H1 (cell line): ENCODE measurements at regions not wholly inside any gene's neighbourhood (a gene's known extent, or its start where the extent isn't known, plus 50 kb on each side); places are given as distances from the start of the nearest gene placed in this dataset.

ENCODE experiments used
- CTCF ChIA-PET: fragments of 300-600 bp; sonication (Branson Sonifier 250); formaldehyde crosslinking; loops from one replicate; lab custom pipeline; 2021; ENCODE audit not compliant: partially characterized antibody; lab: Charles Lee
- POLR2A ChIA-PET: fragments of 300-600 bp; sonication (Branson Sonifier 250); formaldehyde crosslinking; loops from one replicate; lab custom pipeline; 2021; ENCODE audit warnings: inconsistent platforms; ENCODE audit not compliant: partially characterized antibody; lab: Charles Lee
- DNase-seq, 2 experiments: peaks; one replicate each; pipeline versions ENCODE4 v3.0.0 to v3.0.0-alpha.2; 2010 to 2022; ENCODE audit warnings: low spot score in 2 of 2, low read depth in 1 of 2, mixed read lengths in 1 of 2
- FAIRE-seq: peaks from 2 replicates; lab custom pipeline; 2011; peaks lifted over from hg19 to GRCh38; lab: Jason Lieb, UNC
- H2AFZ ChIP-seq: 2 replicates; pipeline ENCODE4 v1.8.1; 2012; ENCODE audit warnings: low read length, inconsistent platforms
- H2AK5ac ChIP-seq: 2 replicates; pipeline ENCODE4 v1.6.1; 2013; ENCODE audit warnings: low read depth, low read length
- H2BK120ac ChIP-seq: replicated peaks from 2 replicates; pipeline ENCODE3; 2013; ENCODE audit warnings: low read depth, low read length, inconsistent platforms
- H2BK12ac ChIP-seq: 2 replicates; pipeline ENCODE4 v1.6.1; 2013; ENCODE audit warnings: low read depth, low read length
- H2BK15ac ChIP-seq: 2 replicates; pipeline ENCODE4 v1.6.1; 2013; ENCODE audit warnings: low read length
- H2BK20ac ChIP-seq: 2 replicates; pipeline ENCODE4 v1.6.1; 2013; ENCODE audit warnings: low read length
- H2BK5ac ChIP-seq: 2 replicates; pipeline ENCODE4 v1.6.1; 2013; ENCODE audit warnings: low read depth, low read length
- H3K14ac ChIP-seq: 2 replicates; pipeline ENCODE4 v1.6.1; 2013; ENCODE audit warnings: inconsistent platforms; ENCODE audit not compliant: insufficient read length
- H3K18ac ChIP-seq: 2 replicates; pipeline ENCODE4 v1.6.1; 2013; ENCODE audit warnings: low read length; ENCODE audit errors: extremely low read depth
- H3K23ac ChIP-seq: 2 replicates; pipeline ENCODE4 v1.6.1; 2013; ENCODE audit warnings: inconsistent platforms; ENCODE audit not compliant: insufficient read length
- H3K23me2 ChIP-seq: 2 replicates; pipeline ENCODE4 v1.6.1; 2013; ENCODE audit warnings: low read depth, low read length
- H3K27ac ChIP-seq: 2 replicates; pipeline ENCODE4 v1.6.1; 2011; ENCODE audit warnings: low read depth, low read length, inconsistent platforms
- H3K27me3 ChIP-seq, 4 experiments: replicated peaks in 1 of 4; 1 replicate in 1 of 4; 2 replicates in 3 of 4; pipeline versions ENCODE4 v1.6.1 to v1.8.1; 2011 to 2013; ENCODE audit warnings: low read length in 3 of 4, mild to moderate bottlenecking in 3 of 4, inconsistent platforms in 2 of 4, mixed read lengths in 2 of 4, moderate library complexity in 1 of 4; ENCODE audit not compliant: control insufficient read depth in 3 of 4, insufficient read depth in 3 of 4; ENCODE audit errors: extremely low read depth in 1 of 4
- H3K36me3 ChIP-seq, 4 experiments: 2 replicates each; pipeline versions ENCODE4 v1.6.1 to v1.8.1; 2011 to 2013; ENCODE audit warnings: mild to moderate bottlenecking in 4 of 4, low read length in 3 of 4, moderate library complexity in 2 of 4, control low read depth in 1 of 4, inconsistent platforms in 1 of 4; ENCODE audit not compliant: insufficient read depth in 4 of 4, control insufficient read depth in 2 of 4
- H3K4ac ChIP-seq: replicated peaks from 2 replicates; pipeline ENCODE3; 2013; ENCODE audit warnings: low read length, low read depth, mixed read lengths, inconsistent platforms; ENCODE audit not compliant: insufficient read length
- H3K4me1 ChIP-seq, 4 experiments: replicated peaks in 1 of 4; 1 replicate in 1 of 4; 2 replicates in 3 of 4; pipeline versions ENCODE4 v1.6.1 to v1.8.1; 2011 to 2013; ENCODE audit warnings: low read length in 3 of 4, inconsistent platforms in 2 of 4, mixed read lengths in 1 of 4; ENCODE audit not compliant: insufficient read depth in 4 of 4, control insufficient read depth in 3 of 4
- H3K4me2 ChIP-seq, 2 experiments: 2 replicates each; pipeline versions ENCODE4 v1.6.1 to v1.8.1; 2011 to 2013; ENCODE audit warnings: low read depth in 2 of 2, low read length in 2 of 2, control low read depth in 1 of 2, inconsistent platforms in 1 of 2, mild to moderate bottlenecking in 1 of 2; ENCODE audit not compliant: insufficient read depth in 1 of 2
- H3K4me3 ChIP-seq, 4 experiments: fragments of 200-600, 300-600 bp in 1 of 4; sonication (generic), shearing (Covaris generic), sonication (Bioruptor Twin) in 1 of 4; 2 replicates each; pipeline versions ENCODE4 v1.5.1 to v1.8.1; 2011 to 2016; ENCODE audit warnings: low read length in 4 of 4, low read depth in 3 of 4, control low read depth in 2 of 4, inconsistent platforms in 2 of 4, mild to moderate bottlenecking in 2 of 4, mixed read lengths in 1 of 4, moderate library complexity in 1 of 4; ENCODE audit not compliant: insufficient read depth in 2 of 4; ENCODE audit errors: extremely low read depth in 1 of 4
- H3K56ac ChIP-seq: replicated peaks from 2 replicates; pipeline ENCODE3; 2013; ENCODE audit warnings: low read depth, mild to moderate bottlenecking, mixed read lengths, low read length, inconsistent platforms; ENCODE audit not compliant: insufficient read length
- H3K79me1 ChIP-seq: 2 replicates; pipeline ENCODE4 v1.6.1; 2013; ENCODE audit warnings: low read depth, low read length, control low read depth
- H3K79me2 ChIP-seq, 2 experiments: 2 replicates each; pipeline versions ENCODE4 v1.6.1 to v1.8.1; 2012 to 2013; ENCODE audit warnings: low read length in 2 of 2, mild to moderate bottlenecking in 2 of 2, inconsistent platforms in 1 of 2; ENCODE audit not compliant: insufficient read depth in 2 of 2, control insufficient read depth in 1 of 2
- H3K9ac ChIP-seq, 4 experiments: replicated peaks in 1 of 4; 1 replicate in 1 of 4; 2 replicates in 3 of 4; pipeline versions ENCODE4 v1.6.1 to v1.8.1; 2011 to 2013; ENCODE audit warnings: low read depth in 3 of 4, low read length in 3 of 4, control low read depth in 2 of 4, mild to moderate bottlenecking in 2 of 4, moderate library complexity in 2 of 4, inconsistent platforms in 1 of 4; ENCODE audit errors: extremely low read depth in 1 of 4
- H3K9me3 ChIP-seq, 2 experiments: 2 replicates each; pipeline versions ENCODE4 v1.6.1 to v1.8.1; 2012 to 2013; ENCODE audit warnings: mild to moderate bottlenecking in 2 of 2, moderate library complexity in 2 of 2, control low read depth in 1 of 2, inconsistent platforms in 1 of 2, low read depth in 1 of 2, low read length in 1 of 2, mixed read lengths in 1 of 2; ENCODE audit not compliant: insufficient read depth in 2 of 2
- H4K20me1 ChIP-seq, 2 experiments: replicated peaks in 1 of 2; 2 replicates each; pipeline versions ENCODE3 to v1.8.1; 2011 to 2013; ENCODE audit warnings: inconsistent platforms in 2 of 2, low read length in 2 of 2, mild to moderate bottlenecking in 1 of 2; ENCODE audit not compliant: insufficient read depth in 2 of 2, control insufficient read depth in 1 of 2
- H4K5ac ChIP-seq: 2 replicates; pipeline ENCODE4 v1.6.1; 2013; ENCODE audit warnings: low read length, low read depth, mixed read lengths, inconsistent platforms; ENCODE audit not compliant: insufficient read length
- H4K8ac ChIP-seq: 2 replicates; pipeline ENCODE4 v1.8.0; 2013; ENCODE audit warnings: mild to moderate bottlenecking, moderate library complexity, low read length, inconsistent platforms; ENCODE audit not compliant: insufficient read depth; ENCODE audit errors: extremely low read depth
- H4K91ac ChIP-seq: replicated peaks from 2 replicates; pipeline ENCODE3; 2013; ENCODE audit warnings: low read length, mixed read lengths, inconsistent platforms; ENCODE audit not compliant: insufficient read length
- CBX5 ChIP-seq: fragments of 300-800, 300-1000 bp; sonication (generic); IDR thresholded peaks from 2 replicates; pipeline ENCODE4 v1.7.1; 2016; ENCODE audit warnings: antibody characterized with exemption, low read length, low read depth
- WGBS, 2 experiments: shearing (Covaris generic) in 1 of 2; methylation state at CpG; one replicate each; pipeline versions ENCODE4 v1.1.6 to v1.1.7; 2013 to 2015; ENCODE audit warnings: low lambda C conversion rate in 2 of 2, mixed read lengths in 2 of 2, inconsistent platforms in 1 of 2, low coverage in 1 of 2, missing lambda C conversion rate in 1 of 2; ENCODE audit not compliant: insufficient replicate concordance in 2 of 2, insufficient coverage in 1 of 2, insufficient read length in 1 of 2; ENCODE audit errors: extremely low coverage in 1 of 2, missing lambda C conversion rate in 1 of 2; 5-methylcytosine and 5-hydroxymethylcytosine counted together
- TF ChIP-seq, protein P1 (sequence below): IDR thresholded peaks from 2 replicates; pipeline ENCODE4 v1.6.1; 2012; ENCODE audit warnings: low read length, inconsistent platforms

DNA sequence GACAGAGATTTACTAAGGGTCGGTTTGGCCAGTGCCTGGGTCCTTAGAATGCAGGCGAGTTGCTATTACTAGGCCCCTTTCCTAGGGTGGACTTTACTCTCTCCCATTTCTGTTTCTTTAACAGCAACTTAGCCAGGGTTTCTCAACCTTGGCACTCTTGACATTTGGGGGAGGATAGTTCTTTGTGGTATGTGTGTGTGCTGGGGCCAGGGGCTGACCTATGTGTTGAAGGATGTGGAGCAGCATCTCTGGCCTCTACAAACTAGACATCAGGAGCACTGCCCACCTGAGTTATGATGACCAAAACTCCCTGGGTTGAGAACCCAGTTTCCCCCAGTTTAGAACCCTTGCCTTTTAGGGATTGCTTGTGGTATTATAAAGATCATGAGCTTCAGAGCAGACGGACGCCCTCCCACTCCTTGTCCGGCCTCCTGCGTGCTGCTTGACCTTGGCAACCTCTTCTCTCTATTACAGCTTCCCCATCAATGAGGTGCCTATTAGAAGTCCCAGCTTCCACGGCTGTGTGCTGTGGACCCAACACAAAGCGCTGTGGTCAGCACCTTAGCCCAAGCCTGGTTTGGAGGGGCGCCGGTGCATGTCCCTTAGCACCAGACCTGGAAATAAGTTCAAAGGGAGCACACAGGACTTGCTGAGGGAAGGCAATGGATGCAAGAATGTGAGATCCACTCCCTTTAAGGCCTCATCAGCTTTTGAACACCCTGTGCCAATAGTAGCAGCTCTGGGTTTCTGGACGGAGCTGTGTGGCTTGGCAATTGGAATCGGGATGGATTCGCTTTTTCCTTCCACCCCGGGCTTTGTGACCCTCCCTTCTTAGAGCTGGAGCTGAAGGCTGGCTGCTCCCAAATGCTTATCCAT is 239.2 kb upstream of the MAF start:
- FAIRE-seq (no peak), DNase-seq (no peak)
- Histone ChIP-seq H3K9ac (no peak overlapping the region), H2BK15ac (no peak overlapping the region), H3K4me1 (no peaks in the 10 kb centered on the region), H3K4ac (no peak overlapping the region), H2BK20ac (no peak overlapping the region), H2BK12ac (no peak overlapping the region), H3K79me2 (no peaks in the 10 kb centered on the region), H3K23ac (no peak overlapping the region), H3K4me3 (no peak overlapping the region), H4K91ac (no peak overlapping the region), H2AFZ (peak overlapping the region; percentile 21; the same call in 1 of the 2 replicates), H3K4me2 (no peak overlapping the region), H3K14ac (no peak overlapping the region), H4K20me1 (no peaks in the 10 kb centered on the region), H3K27me3 (no peaks in the 10 kb centered on the region), H3K18ac (no peak overlapping the region), H3K36me3 (no peaks in the 10 kb centered on the region), H3K79me1 (no peaks in the 10 kb centered on the region), H3K27ac (no peak overlapping the region), H2BK120ac (no peak overlapping the region), H4K5ac (no peak overlapping the region), H2AK5ac (no peak overlapping the region), H3K9me3 (no peaks in the 10 kb centered on the region), H3K56ac (no peak overlapping the region), H2BK5ac (no peak overlapping the region), H3K23me2 (no peaks in the 10 kb centered on the region), H4K8ac (peak overlapping the region; percentile 57)
- ChIA-PET POLR2A (no interaction called here), CTCF (no interaction called here)
- TF ChIP-seq, protein P1, sequence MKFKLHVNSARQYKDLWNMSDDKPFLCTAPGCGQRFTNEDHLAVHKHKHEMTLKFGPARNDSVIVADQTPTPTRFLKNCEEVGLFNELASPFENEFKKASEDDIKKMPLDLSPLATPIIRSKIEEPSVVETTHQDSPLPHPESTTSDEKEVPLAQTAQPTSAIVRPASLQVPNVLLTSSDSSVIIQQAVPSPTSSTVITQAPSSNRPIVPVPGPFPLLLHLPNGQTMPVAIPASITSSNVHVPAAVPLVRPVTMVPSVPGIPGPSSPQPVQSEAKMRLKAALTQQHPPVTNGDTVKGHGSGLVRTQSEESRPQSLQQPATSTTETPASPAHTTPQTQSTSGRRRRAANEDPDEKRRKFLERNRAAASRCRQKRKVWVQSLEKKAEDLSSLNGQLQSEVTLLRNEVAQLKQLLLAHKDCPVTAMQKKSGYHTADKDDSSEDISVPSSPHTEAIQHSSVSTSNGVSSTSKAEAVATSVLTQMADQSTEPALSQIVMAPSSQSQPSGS, result no peak
- no peak for TF ChIP-seq CBX5
- WGBS, 2 experiments, result 89% methylated on average over 14 of the region's 14 CpGs; no CpG with 5 or more reads in 1 of the 2 experiments
